Liver (tissue), 3 donors: ENCODE measurements at regions not wholly inside any gene's neighbourhood (a gene's known extent, or its start where the extent isn't known, plus 50 kb on each side); places are given as distances from the start of the nearest gene placed in this dataset.

Experiments used
- EGR1 ChIP-seq, 2 donors: IDR thresholded peaks; 2 replicates each; pipeline ENCODE4 v1.6.1; 2016 to 2018; ENCODE audit warnings: antibody characterized with exemption in 2 of 2, low read depth in 2 of 2
- FOXA1 ChIP-seq: IDR thresholded peaks from 2 replicates; pipeline ENCODE4 v1.6.1; 2016; ENCODE audit warnings: antibody characterized with exemption
- FOXA2 ChIP-seq: IDR thresholded peaks from 2 replicates; pipeline ENCODE4 v1.6.1; 2016; ENCODE audit warnings: antibody characterized with exemption
- JUND ChIP-seq, 2 donors: IDR thresholded peaks; 2 replicates each; pipeline ENCODE4 v1.6.1; 2016; ENCODE audit warnings: antibody characterized with exemption in 2 of 2
- RXRA ChIP-seq, 2 donors: IDR thresholded peaks; 2 replicates each; pipeline ENCODE4 v1.6.1; 2017 to 2018; ENCODE audit warnings: antibody characterized with exemption in 2 of 2, mild to moderate bottlenecking in 1 of 2
- TAF1 ChIP-seq: conservative IDR thresholded peaks from 2 replicates; pipeline ENCODE4 v1.6.1; 2016; ENCODE audit warnings: antibody characterized with exemption, mild to moderate bottlenecking
- YY1 ChIP-seq: IDR thresholded peaks from 2 replicates; pipeline ENCODE4 v1.6.1; 2016; ENCODE audit warnings: antibody characterized with exemption, mild to moderate bottlenecking
- TF ChIP-seq, protein P1 (sequence below): fragments of 150-350 bp; IDR thresholded peaks from 2 replicates; pipeline ENCODE4 v1.5.1; 2017; ENCODE audit warnings: improper control_type of control experiment, low read depth, low read length; ENCODE audit not compliant: missing input control
- TF ChIP-seq, protein P2 (sequence below): IDR thresholded peaks from 2 replicates; pipeline ENCODE4 v1.6.1; 2016; ENCODE audit warnings: antibody characterized with exemption
- TF ChIP-seq, protein P3 (sequence below): IDR thresholded peaks from 2 replicates; pipeline ENCODE4 v1.6.1; 2016; ENCODE audit warnings: antibody characterized with exemption, mild to moderate bottlenecking
- TF ChIP-seq, protein P4 (sequence below): IDR thresholded peaks from 2 replicates; pipeline ENCODE4 v1.6.1; 2016; ENCODE audit warnings: antibody characterized with exemption
- donor health status: healthy.
- donor health status: healthy.

DNA sequence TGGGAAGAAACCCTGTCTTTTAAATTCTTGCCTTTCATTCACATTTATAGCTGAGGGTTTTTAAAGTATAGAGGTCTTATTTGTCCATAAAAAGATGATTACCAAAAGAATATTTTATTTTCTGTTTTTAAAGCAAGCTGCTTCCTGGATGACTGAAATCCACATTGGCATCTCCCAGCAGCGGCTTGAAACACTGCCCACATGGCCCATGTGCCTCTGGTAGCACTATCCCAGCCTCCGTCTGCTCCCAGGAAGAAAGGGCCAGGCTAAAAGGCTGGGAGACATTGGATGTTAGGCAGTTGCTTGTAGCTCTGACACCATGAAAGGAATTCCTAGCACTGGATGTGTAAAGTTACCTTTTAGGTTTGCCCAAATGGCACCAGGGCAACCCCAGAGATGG lies 169.9 kb upstream of the CACNA1E start:
- TF ChIP-seq, protein P1, sequence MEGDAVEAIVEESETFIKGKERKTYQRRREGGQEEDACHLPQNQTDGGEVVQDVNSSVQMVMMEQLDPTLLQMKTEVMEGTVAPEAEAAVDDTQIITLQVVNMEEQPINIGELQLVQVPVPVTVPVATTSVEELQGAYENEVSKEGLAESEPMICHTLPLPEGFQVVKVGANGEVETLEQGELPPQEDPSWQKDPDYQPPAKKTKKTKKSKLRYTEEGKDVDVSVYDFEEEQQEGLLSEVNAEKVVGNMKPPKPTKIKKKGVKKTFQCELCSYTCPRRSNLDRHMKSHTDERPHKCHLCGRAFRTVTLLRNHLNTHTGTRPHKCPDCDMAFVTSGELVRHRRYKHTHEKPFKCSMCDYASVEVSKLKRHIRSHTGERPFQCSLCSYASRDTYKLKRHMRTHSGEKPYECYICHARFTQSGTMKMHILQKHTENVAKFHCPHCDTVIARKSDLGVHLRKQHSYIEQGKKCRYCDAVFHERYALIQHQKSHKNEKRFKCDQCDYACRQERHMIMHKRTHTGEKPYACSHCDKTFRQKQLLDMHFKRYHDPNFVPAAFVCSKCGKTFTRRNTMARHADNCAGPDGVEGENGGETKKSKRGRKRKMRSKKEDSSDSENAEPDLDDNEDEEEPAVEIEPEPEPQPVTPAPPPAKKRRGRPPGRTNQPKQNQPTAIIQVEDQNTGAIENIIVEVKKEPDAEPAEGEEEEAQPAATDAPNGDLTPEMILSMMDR: no peak
- TF ChIP-seq YY1 (no peak), FOXA1 (no peak), EGR1 (IDR thresholded peaks at IDR 0.05; ENCODE audit: low read depth in 2 of 2) (no peak), TAF1 (no peak), FOXA2 (no peak), RXRA (IDR thresholded peaks at IDR 0.05) (no peak), JUND (IDR thresholded peaks at IDR 0.05) (no peak)
- TF ChIP-seq, protein P2, sequence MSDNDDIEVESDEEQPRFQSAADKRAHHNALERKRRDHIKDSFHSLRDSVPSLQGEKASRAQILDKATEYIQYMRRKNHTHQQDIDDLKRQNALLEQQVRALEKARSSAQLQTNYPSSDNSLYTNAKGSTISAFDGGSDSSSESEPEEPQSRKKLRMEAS: no peak
- TF ChIP-seq, protein P3, sequence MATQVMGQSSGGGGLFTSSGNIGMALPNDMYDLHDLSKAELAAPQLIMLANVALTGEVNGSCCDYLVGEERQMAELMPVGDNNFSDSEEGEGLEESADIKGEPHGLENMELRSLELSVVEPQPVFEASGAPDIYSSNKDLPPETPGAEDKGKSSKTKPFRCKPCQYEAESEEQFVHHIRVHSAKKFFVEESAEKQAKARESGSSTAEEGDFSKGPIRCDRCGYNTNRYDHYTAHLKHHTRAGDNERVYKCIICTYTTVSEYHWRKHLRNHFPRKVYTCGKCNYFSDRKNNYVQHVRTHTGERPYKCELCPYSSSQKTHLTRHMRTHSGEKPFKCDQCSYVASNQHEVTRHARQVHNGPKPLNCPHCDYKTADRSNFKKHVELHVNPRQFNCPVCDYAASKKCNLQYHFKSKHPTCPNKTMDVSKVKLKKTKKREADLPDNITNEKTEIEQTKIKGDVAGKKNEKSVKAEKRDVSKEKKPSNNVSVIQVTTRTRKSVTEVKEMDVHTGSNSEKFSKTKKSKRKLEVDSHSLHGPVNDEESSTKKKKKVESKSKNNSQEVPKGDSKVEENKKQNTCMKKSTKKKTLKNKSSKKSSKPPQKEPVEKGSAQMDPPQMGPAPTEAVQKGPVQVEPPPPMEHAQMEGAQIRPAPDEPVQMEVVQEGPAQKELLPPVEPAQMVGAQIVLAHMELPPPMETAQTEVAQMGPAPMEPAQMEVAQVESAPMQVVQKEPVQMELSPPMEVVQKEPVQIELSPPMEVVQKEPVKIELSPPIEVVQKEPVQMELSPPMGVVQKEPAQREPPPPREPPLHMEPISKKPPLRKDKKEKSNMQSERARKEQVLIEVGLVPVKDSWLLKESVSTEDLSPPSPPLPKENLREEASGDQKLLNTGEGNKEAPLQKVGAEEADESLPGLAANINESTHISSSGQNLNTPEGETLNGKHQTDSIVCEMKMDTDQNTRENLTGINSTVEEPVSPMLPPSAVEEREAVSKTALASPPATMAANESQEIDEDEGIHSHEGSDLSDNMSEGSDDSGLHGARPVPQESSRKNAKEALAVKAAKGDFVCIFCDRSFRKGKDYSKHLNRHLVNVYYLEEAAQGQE: no peak
- TF ChIP-seq, protein P4, sequence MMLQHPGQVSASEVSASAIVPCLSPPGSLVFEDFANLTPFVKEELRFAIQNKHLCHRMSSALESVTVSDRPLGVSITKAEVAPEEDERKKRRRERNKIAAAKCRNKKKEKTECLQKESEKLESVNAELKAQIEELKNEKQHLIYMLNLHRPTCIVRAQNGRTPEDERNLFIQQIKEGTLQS: no peak
